GM19438 (cell line): ENCODE measurements at regions not wholly inside any gene's neighbourhood (a gene's known extent, or its start where the extent isn't known, plus 50 kb on each side); places are given as distances from the start of the nearest gene placed in this dataset.
"Not testable (repeated sequence)": the region's sequence is repeated elsewhere in the genome, so short reads cannot be mapped to it uniquely, and the experiment has no call there.

Experiments
- ATAC-seq: cut with Tn5 transposase; IDR thresholded peaks from one replicate; pipeline ENCODE4 v1.9.1; 2021; ENCODE audit warnings: low read depth; ENCODE audit not compliant: unreplicated experiment

GRCh38 chr13:71382285-71382684 is 484.7 kb downstream of the DACH1 start:
- ATAC-seq, result no peak

GRCh38 chr13:71380191-71380590 is 486.8 kb downstream of the DACH1 start:
- no peak for ATAC-seq

- no peak for ATAC-seq
These were observed 487.8 kb downstream of the DACH1 start for GRCh38 chr13:71378961-71379905.

- no peak for ATAC-seq
These were observed 492.4 kb downstream of the DACH1 start for GRCh38 chr13:71374471-71375049.

- no peak for ATAC-seq
These were observed 498.7 kb downstream of the DACH1 start for GRCh38 chr13:71368336-71368735.

GRCh38 chr13:71360041-71360440 is 507.0 kb downstream of the DACH1 start:
- no peak for ATAC-seq

GRCh38 chr13:71359641-71360040 is 507.4 kb downstream of the DACH1 start:
- no peak for ATAC-seq

- ATAC-seq, result no peak
These were observed 508.8 kb downstream of the DACH1 start for GRCh38 chr13:71358218-71358617.

GRCh38 chr13:71355010-71355409 is 512.0 kb downstream of the DACH1 start:
- ATAC-seq, result no peak

GRCh38 chr13:71350886-71351285 is 516.1 kb downstream of the DACH1 start:
- ATAC-seq, result no peak

- ATAC-seq, result not testable (repeated sequence)
These were observed 521.1 kb downstream of the DACH1 start for GRCh38 chr13:71345856-71346255.

GRCh38 chr13:71339736-71340135 is 527.3 kb downstream of the DACH1 start:
- no peak for ATAC-seq

GRCh38 chr13:71339005-71339404 is 528.0 kb downstream of the DACH1 start:
- no peak for ATAC-seq

- no peak for ATAC-seq
These were observed 528.9 kb downstream of the DACH1 start for GRCh38 chr13:71338070-71338469.

GRCh38 chr13:71327266-71327665 is 539.7 kb downstream of the DACH1 start:
- no peak for ATAC-seq

GRCh38 chr13:71325556-71325955 is 541.4 kb downstream of the DACH1 start:
- ATAC-seq, result no peak

GRCh38 chr13:71323266-71323665 is 543.7 kb downstream of the DACH1 start:
- no peak for ATAC-seq

- ATAC-seq, result no peak
These were observed 546.6 kb downstream of the DACH1 start for GRCh38 chr13:71320452-71320851.

- no peak for ATAC-seq
These were observed 550.1 kb downstream of the DACH1 start for GRCh38 chr13:71316792-71317363.

- ATAC-seq, result no peak
These were observed 554.1 kb downstream of the DACH1 start for GRCh38 chr13:71312923-71313322.

- no peak for ATAC-seq
These were observed 557.1 kb downstream of the DACH1 start for GRCh38 chr13:71309905-71310304.

GRCh38 chr13:71306821-71307220 is 560.2 kb downstream of the DACH1 start:
- no peak for ATAC-seq
